SU-DHL-6 (cell line): ENCODE measurements at regions not wholly inside any gene's neighbourhood (a gene's known extent, or its start where the extent isn't known, plus 50 kb on each side); places are given as distances from the start of the nearest gene placed in this dataset.

Source experiments
- H2AFZ ChIP-seq: fragments of 200-600 bp; sonication (generic); 2 replicates; pipeline ENCODE4 v1.6.1; 2014; ENCODE audit warnings: low read depth, mild to moderate bottlenecking, moderate library complexity, mixed read lengths, antibody characterized with exemption, low read length; ENCODE audit not compliant: severe bottlenecking
- H3F3A ChIP-seq: fragments of 200-600 bp; shearing (Covaris generic); 2 replicates; pipeline ENCODE4 v1.6.0; 2016; ENCODE audit warnings: antibody characterized with exemption, mild to moderate bottlenecking; ENCODE audit not compliant: insufficient read depth
- H3K27ac ChIP-seq: fragments of 200-600 bp; sonication (generic); 2 replicates; pipeline ENCODE4 v1.5.1; 2016; ENCODE audit warnings: low read depth, mild to moderate bottlenecking, low read length, moderate library complexity, mixed read lengths
- H3K27me3 ChIP-seq: fragments of 200-600 bp; sonication (generic), shearing (Covaris generic); 2 replicates; pipeline ENCODE4 v1.6.0; 2014; ENCODE audit warnings: mild to moderate bottlenecking, low read length
- H3K36me3 ChIP-seq: fragments of 200-600 bp; sonication (generic); 2 replicates; pipeline ENCODE4 v1.6.1; 2014; ENCODE audit warnings: mild to moderate bottlenecking, low read length, mixed read lengths
- H3K4me2 ChIP-seq: fragments of 300-600, 200-600 bp; shearing (Covaris generic), sonication (generic); 2 replicates; pipeline ENCODE4 v1.6.0; 2014; ENCODE audit warnings: low read length, low read depth, mild to moderate bottlenecking; ENCODE audit not compliant: poor library complexity, severe bottlenecking
- H3K4me3 ChIP-seq: fragments of 200-600 bp; sonication (generic); 2 replicates; pipeline ENCODE4 v1.5.1; 2014; ENCODE audit warnings: antibody characterized with exemption, low read length, mild to moderate bottlenecking, mixed read lengths; ENCODE audit not compliant: insufficient read depth, poor library complexity, severe bottlenecking
- H3K79me2 ChIP-seq: fragments of 200-600 bp; sonication (generic); 2 replicates; pipeline ENCODE4 v1.6.1; 2014; ENCODE audit warnings: mild to moderate bottlenecking, low read length, moderate library complexity; ENCODE audit not compliant: insufficient read depth
- H3K9ac ChIP-seq: fragments of 200-600 bp; sonication (generic); 2 replicates; pipeline ENCODE4 v1.7.0; 2014; ENCODE audit warnings: mild to moderate bottlenecking, low read length
- H3K9me2 ChIP-seq: fragments of 200-600 bp; sonication (generic); replicated peaks from 2 replicates; pipeline ENCODE4 v1.6.1; 2014; ENCODE audit warnings: low read length; ENCODE audit not compliant: insufficient read depth
- H3K9me3 ChIP-seq: fragments of 200-600 bp; sonication (generic); 2 replicates; pipeline ENCODE4 v1.6.1; 2014; ENCODE audit warnings: low read length, mixed read lengths; ENCODE audit not compliant: insufficient read depth
- H4K20me1 ChIP-seq: fragments of 200-600 bp; sonication (generic); 2 replicates; pipeline ENCODE4 v1.6.1; 2014; ENCODE audit warnings: low read depth, mild to moderate bottlenecking, antibody characterized with exemption, low read length, moderate library complexity, mixed read lengths
- CTCF ChIP-seq: fragments of 200-600 bp; sonication (generic); IDR thresholded peaks from one replicate; pipeline ENCODE4 v1.5.1; 2017; ENCODE audit warnings: antibody characterized with exemption, mild to moderate bottlenecking, low read length, moderate library complexity; ENCODE audit not compliant: insufficient read depth, poor library complexity, severe bottlenecking
- EZH2phosphoT487 ChIP-seq: fragments of 200-600 bp; sonication (generic), shearing (Covaris generic); conservative IDR thresholded peaks from 2 replicates; pipeline ENCODE4 v1.6.1; 2018; ENCODE audit warnings: mild to moderate bottlenecking, antibody characterized with exemption, low read length, moderate library complexity, mixed read lengths

GRCh38 chr6:22647719-22648118 lies 78.4 kb downstream of the HDGFL1 start:
- Histone ChIP-seq H3K9me2 (no peaks in the 10 kb centered on the region), H3F3A (no peaks in the 10 kb centered on the region), H4K20me1 (no peaks in the 10 kb centered on the region), H3K4me2 (no peak overlapping the region), H3K36me3 (no peaks in the 10 kb centered on the region), H3K9ac (no peak overlapping the region), H2AFZ (no peak overlapping the region), H3K4me3 (no peak overlapping the region), H3K79me2 (no peaks in the 10 kb centered on the region), H3K27me3 (no peaks in the 10 kb centered on the region), H3K27ac (no peak overlapping the region), H3K9me3 (no peaks in the 10 kb centered on the region)
- TF ChIP-seq CTCF (no peak), EZH2phosphoT487 (no peak)

- no peak overlapping the region for H3K27ac ChIP-seq
- TF ChIP-seq CTCF (no peak), EZH2phosphoT487 (no peak)
- H3K79me2 ChIP-seq, result no peaks in the 10 kb centered on the region
- H2AFZ ChIP-seq, result no peak overlapping the region
- H3F3A ChIP-seq, result no peaks in the 10 kb centered on the region
- no peaks in the 10 kb centered on the region for H3K9me3 ChIP-seq
- H3K4me3 ChIP-seq, result no peak overlapping the region
- H3K36me3 ChIP-seq, result no peaks in the 10 kb centered on the region
- H3K9me2 ChIP-seq, result 0 out of 2 replicates have a peak, but pooled peaks cover 5% of the 10 kb centered on the region
- H3K27me3 ChIP-seq, result no peaks in the 10 kb centered on the region
- H3K4me2 ChIP-seq, result no peak overlapping the region
- no peaks in the 10 kb centered on the region for H4K20me1 ChIP-seq
- no peak overlapping the region for H3K9ac ChIP-seq
These were observed 82.4 kb downstream of the HDGFL1 start for GRCh38 chr6:22651731-22652130.

GRCh38 chr6:22653980-22654610 lies 84.7 kb downstream of the HDGFL1 start:
- H2AFZ ChIP-seq, result no peak overlapping the region
- 0 out of 2 replicates have a peak, but pooled peaks cover 5% of the 10 kb centered on the region for H3K9me2 ChIP-seq
- no peak overlapping the region for H3K4me2 ChIP-seq
- no peak overlapping the region for H3K9ac ChIP-seq
- H3F3A ChIP-seq, result no peaks in the 10 kb centered on the region
- no peaks in the 10 kb centered on the region for H3K79me2 ChIP-seq
- H3K27ac ChIP-seq, result no peak overlapping the region
- H3K36me3 ChIP-seq, result no peaks in the 10 kb centered on the region
- no peaks in the 10 kb centered on the region for H3K27me3 ChIP-seq
- H3K9me3 ChIP-seq, result no peaks in the 10 kb centered on the region
- TF ChIP-seq EZH2phosphoT487, result no peak
- no peak for TF ChIP-seq CTCF
- no peaks in the 10 kb centered on the region for H4K20me1 ChIP-seq
- H3K4me3 ChIP-seq, result no peak overlapping the region
